Stimulated activated naive B cell treated with anti-CD40 and anti-IgM and Interleukin-4, amounts not matched to agents 10 μg/mL and 1 μg/mL and 100 μg/mL, for 72 hours (primary cell): ENCODE measurements at regions not wholly inside any gene's neighbourhood (a gene's known extent, or its start where the extent isn't known, plus 50 kb on each side); places are given as distances from the start of the nearest gene placed in this dataset.

Experiments used
- ATAC-seq, 2 donors: fragments of 150-1000 bp; cut with Tn5 transposase; replicated peaks; 2 replicates each; pipeline ENCODE4 v1.10.0; 2021; ENCODE audit warnings: moderate library complexity in 1 of 2
- DNase-seq: peaks from one replicate; pipeline ENCODE4 v3.0.0; 2021
- H3K27ac Mint-ChIP-seq: one replicate; pipeline ENCODE4 v1.8.0; 2022; ENCODE audit warnings: mild to moderate bottlenecking, mixed read lengths
- H3K27me3 Mint-ChIP-seq, 2 donors: one replicate each; pipeline ENCODE4 v1.8.0; 2022; ENCODE audit warnings: mixed read lengths in 2 of 2
- H3K36me3 Mint-ChIP-seq, 2 donors: one replicate each; pipeline ENCODE4 v1.8.0; 2022; ENCODE audit warnings: mixed read lengths in 2 of 2, mild to moderate bottlenecking in 1 of 2
- H3K4me1 Mint-ChIP-seq, 2 donors: one replicate each; pipeline ENCODE4 v1.8.0; 2022; ENCODE audit warnings: mixed read lengths in 2 of 2, mild to moderate bottlenecking in 1 of 2
- H3K4me3 Mint-ChIP-seq, 2 donors: one replicate each; pipeline ENCODE4 v1.8.0; 2022; ENCODE audit warnings: mild to moderate bottlenecking in 2 of 2, mixed read lengths in 2 of 2, moderate library complexity in 1 of 2
- H3K9me3 Mint-ChIP-seq, 2 donors: one replicate each; pipeline ENCODE4 v1.8.0; 2022; ENCODE audit warnings: mixed read lengths in 2 of 2, mild to moderate bottlenecking in 1 of 2

DNA sequence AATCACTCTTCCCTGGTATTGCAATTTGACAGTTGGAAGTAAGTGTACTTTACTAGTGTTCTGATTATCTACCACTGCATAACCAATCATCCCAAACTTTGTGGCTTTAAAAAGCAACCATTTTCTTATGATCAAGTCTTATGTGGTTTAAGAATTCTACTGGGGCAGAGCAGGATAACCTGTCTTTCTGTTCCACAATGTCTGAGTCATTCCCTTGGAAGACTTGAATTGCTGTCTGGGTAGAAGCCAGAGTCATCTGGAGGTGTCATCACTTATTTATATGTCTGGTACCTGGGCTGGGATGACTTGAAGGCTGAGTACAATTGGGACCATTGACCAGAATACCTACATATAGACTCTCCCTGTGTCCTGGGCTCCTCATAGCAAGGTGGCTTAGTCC, 644.3 kb downstream of the HDGFL1 start:
- DNase-seq (no peak), ATAC-seq (no peak)
- no peak overlapping the region for H3K27ac Mint-ChIP-seq
- no peak overlapping the region for H3K4me3 Mint-ChIP-seq
- no peaks in the 10 kb centered on the region for H3K4me1 Mint-ChIP-seq
- H3K9me3 Mint-ChIP-seq = peaks cover 15 to 19% of the 10 kb centered on the region in 2 donors
- H3K27me3 Mint-ChIP-seq = no peaks in the 10 kb centered on the region
- H3K36me3 Mint-ChIP-seq = no peaks in the 10 kb centered on the region

GRCh38 chr6:23218751-23219150, 649.4 kb downstream of the HDGFL1 start:
- Mint-ChIP-seq H3K9me3 (peaks cover 0 to 2% of the 10 kb centered on the region in 2 donors), H3K4me1 (no peaks in the 10 kb centered on the region), H3K4me3 (no peak overlapping the region), H3K27ac (no peak overlapping the region), H3K36me3 (no peaks in the 10 kb centered on the region), H3K27me3 (no peaks in the 10 kb centered on the region)
- DNase-seq = no peak
- ATAC-seq = no peak

DNA sequence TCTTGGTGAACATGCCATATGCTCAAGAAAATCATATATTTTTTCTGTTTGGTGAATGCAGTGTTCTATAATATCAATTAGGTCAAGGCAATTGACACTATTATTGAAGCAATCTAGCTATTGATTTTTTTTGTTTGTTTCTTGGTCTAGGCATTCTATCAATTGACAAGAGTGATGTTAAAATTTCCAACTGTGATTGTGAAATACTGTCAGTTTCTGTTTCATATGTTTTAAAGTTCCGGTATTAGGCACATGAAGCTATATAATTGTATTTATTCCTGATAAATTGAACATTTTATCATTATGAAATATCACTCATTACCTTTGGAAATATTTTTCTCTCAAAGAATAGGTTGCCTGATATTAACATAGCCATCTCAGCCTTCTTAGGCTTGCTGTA, 653.4 kb downstream of the HDGFL1 start:
- H3K9me3 Mint-ChIP-seq = peaks cover 7 to 14% of the 10 kb centered on the region in 2 donors
- no peak overlapping the region for H3K27ac Mint-ChIP-seq
- no peaks in the 10 kb centered on the region for H3K27me3 Mint-ChIP-seq
- DNase-seq = no peak
- no peaks in the 10 kb centered on the region for H3K36me3 Mint-ChIP-seq
- no peak overlapping the region for H3K4me3 Mint-ChIP-seq
- no peak for ATAC-seq
- H3K4me1 Mint-ChIP-seq = no peaks in the 10 kb centered on the region

GRCh38 chr6:23224540-23224939, 655.2 kb downstream of the HDGFL1 start:
- ATAC-seq = no peak
- Mint-ChIP-seq H3K27ac (no peak overlapping the region), H3K4me1 (no peaks in the 10 kb centered on the region), H3K9me3 (peaks cover 8 to 19% of the 10 kb centered on the region in 2 donors), H3K27me3 (no peaks in the 10 kb centered on the region), H3K4me3 (no peak overlapping the region), H3K36me3 (no peaks in the 10 kb centered on the region)
- DNase-seq = no peak

GRCh38 chr6:23228439-23229024, 659.2 kb downstream of the HDGFL1 start:
- ATAC-seq = no peak
- no peak overlapping the region for H3K27ac Mint-ChIP-seq

DNA sequence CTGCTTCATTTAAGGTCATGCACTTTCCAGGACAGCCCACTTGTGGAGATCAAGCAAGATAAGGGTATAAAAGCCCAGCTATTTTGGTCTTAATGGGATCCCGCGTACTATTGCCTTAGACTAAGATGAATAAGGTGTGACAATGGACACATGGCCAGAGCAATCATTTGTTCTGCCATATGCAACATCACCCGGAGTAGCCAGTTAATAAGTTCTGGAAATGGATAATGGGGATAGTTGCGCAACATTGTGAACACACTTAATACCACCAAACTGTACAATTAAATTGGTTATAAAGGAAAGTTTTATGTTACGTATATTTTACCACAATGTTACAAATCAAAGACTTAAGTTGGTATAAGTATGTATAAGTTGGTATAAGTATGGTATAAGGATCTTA, 674.5 kb downstream of the HDGFL1 start:
- DNase-seq (no peak), ATAC-seq (no peak)
- no peaks in the 10 kb centered on the region for H3K9me3 Mint-ChIP-seq
- no peaks in the 10 kb centered on the region for H3K36me3 Mint-ChIP-seq
- H3K4me3 Mint-ChIP-seq = no peak overlapping the region
- H3K27ac Mint-ChIP-seq = no peak overlapping the region
- no peaks in the 10 kb centered on the region for H3K4me1 Mint-ChIP-seq
- no peaks in the 10 kb centered on the region for H3K27me3 Mint-ChIP-seq

More at GRCh38 chr6:23228439-23229024, 659.2 kb downstream of the HDGFL1 start:
- Mint-ChIP-seq H3K27me3 (no peaks in the 10 kb centered on the region), H3K36me3 (no peaks in the 10 kb centered on the region), H3K9me3 (peaks cover 9 to 19% of the 10 kb centered on the region in 2 donors), H3K4me1 (no peaks in the 10 kb centered on the region), H3K4me3 (no peak overlapping the region)
- DNase-seq = no peak

DNA sequence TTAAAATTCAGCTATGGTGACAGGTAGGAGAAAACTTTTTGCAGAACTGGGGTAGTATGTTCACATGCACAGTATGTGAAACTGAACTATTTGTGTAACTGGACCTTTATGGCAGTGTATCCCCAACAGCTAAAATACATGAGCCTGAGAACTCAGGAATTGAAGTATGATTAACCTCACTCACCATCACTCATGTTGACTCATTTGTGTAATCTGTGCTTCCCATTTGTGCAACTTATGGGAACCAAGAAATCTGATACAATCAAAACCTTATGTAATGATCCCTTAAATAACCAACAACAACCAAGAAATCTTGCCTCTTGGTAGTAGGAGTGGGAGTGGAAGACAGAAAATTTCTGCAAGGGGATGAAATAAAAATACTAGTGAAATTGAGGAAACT, 674.9 kb downstream of the HDGFL1 start:
- DNase-seq = no peak
- no peak overlapping the region for H3K27ac Mint-ChIP-seq
- H3K9me3 Mint-ChIP-seq = no peaks in the 10 kb centered on the region
- H3K27me3 Mint-ChIP-seq = no peaks in the 10 kb centered on the region
- H3K4me1 Mint-ChIP-seq = no peaks in the 10 kb centered on the region
- H3K36me3 Mint-ChIP-seq = no peaks in the 10 kb centered on the region
- no peak for ATAC-seq
- H3K4me3 Mint-ChIP-seq = no peak overlapping the region

GRCh38 chr6:23245572-23245971, 676.2 kb downstream of the HDGFL1 start:
- Mint-ChIP-seq H3K9me3 (no peaks in the 10 kb centered on the region), H3K4me3 (no peak overlapping the region), H3K4me1 (no peaks in the 10 kb centered on the region), H3K27me3 (no peaks in the 10 kb centered on the region), H3K36me3 (no peaks in the 10 kb centered on the region), H3K27ac (no peak overlapping the region)
- ATAC-seq (no peak), DNase-seq (no peak)

DNA sequence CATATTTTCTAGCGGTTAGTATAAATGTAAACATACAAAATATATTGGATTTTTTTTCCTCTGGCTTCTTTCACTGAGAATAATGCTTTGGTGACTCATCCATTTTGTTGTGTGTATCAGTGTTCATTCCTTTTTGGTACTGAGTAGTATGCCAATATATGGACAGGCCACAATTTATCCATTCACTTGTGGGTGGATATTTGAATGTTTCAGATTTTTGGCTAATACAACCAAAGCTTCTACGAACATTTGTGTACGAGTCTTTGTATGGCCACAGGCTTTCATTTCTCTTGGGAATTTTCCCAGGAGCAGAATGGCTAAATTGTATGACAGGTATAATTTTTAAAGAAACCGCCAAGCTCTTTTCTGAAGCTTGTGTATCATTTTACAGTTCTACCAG, 677.5 kb downstream of the HDGFL1 start:
- Mint-ChIP-seq H3K27me3 (no peaks in the 10 kb centered on the region), H3K36me3 (no peaks in the 10 kb centered on the region), H3K27ac (no peak overlapping the region), H3K4me1 (no peaks in the 10 kb centered on the region), H3K4me3 (no peak overlapping the region), H3K9me3 (peaks cover 0 to 2% of the 10 kb centered on the region in 2 donors)
- ATAC-seq (no peak), DNase-seq (no peak)

- no peaks in the 10 kb centered on the region for H3K27me3 Mint-ChIP-seq
- no peaks in the 10 kb centered on the region for H3K4me1 Mint-ChIP-seq
- no peaks in the 10 kb centered on the region for H3K36me3 Mint-ChIP-seq
- ATAC-seq (no peak), DNase-seq (no peak)
- H3K9me3 Mint-ChIP-seq = peaks cover 6 to 11% of the 10 kb centered on the region in 2 donors
- no peak overlapping the region for H3K4me3 Mint-ChIP-seq
- H3K27ac Mint-ChIP-seq = no peak overlapping the region
Observed at GRCh38 chr6:23250556-23250955, 681.2 kb downstream of the HDGFL1 start.

- no peak for ATAC-seq
- peaks cover 5 to 17% of the 10 kb centered on the region in 2 donors for H3K9me3 Mint-ChIP-seq
- no peak overlapping the region for H3K27ac Mint-ChIP-seq
- peaks cover 0 to 4% of the 10 kb centered on the region in 2 donors for H3K36me3 Mint-ChIP-seq
- H3K4me1 Mint-ChIP-seq = no peaks in the 10 kb centered on the region
- no peak overlapping the region for H3K4me3 Mint-ChIP-seq
- no peaks in the 10 kb centered on the region for H3K27me3 Mint-ChIP-seq
- no peak for DNase-seq
Observed at GRCh38 chr6:23262864-23263263, 693.5 kb downstream of the HDGFL1 start.

- Mint-ChIP-seq H3K9me3 (peaks cover 4 to 6% of the 10 kb centered on the region in 2 donors), H3K4me1 (no peaks in the 10 kb centered on the region), H3K36me3 (peaks cover 0 to 3% of the 10 kb centered on the region in 2 donors), H3K27ac (no peak overlapping the region), H3K27me3 (no peaks in the 10 kb centered on the region), H3K4me3 (no peak overlapping the region)
- ATAC-seq (no peak), DNase-seq (no peak)
Observed at GRCh38 chr6:23265270-23265669, 695.9 kb downstream of the HDGFL1 start.

- ATAC-seq = no peak
- Mint-ChIP-seq H3K36me3 (no peaks in the 10 kb centered on the region), H3K9me3 (peaks cover 0 to 4% of the 10 kb centered on the region in 2 donors), H3K4me3 (no peak overlapping the region), H3K27me3 (no peaks in the 10 kb centered on the region), H3K27ac (no peak overlapping the region), H3K4me1 (no peaks in the 10 kb centered on the region)
- DNase-seq = no peak
Observed at GRCh38 chr6:23266536-23266935, 697.2 kb downstream of the HDGFL1 start.

- DNase-seq (no peak), ATAC-seq (no peak)
- Mint-ChIP-seq H3K27me3 (no peaks in the 10 kb centered on the region), H3K4me1 (no peaks in the 10 kb centered on the region), H3K36me3 (no peaks in the 10 kb centered on the region), H3K4me3 (no peak overlapping the region), H3K27ac (no peak overlapping the region), H3K9me3 (peaks cover 0 to 4% of the 10 kb centered on the region in 2 donors)
Observed at GRCh38 chr6:23267651-23268050, 698.3 kb downstream of the HDGFL1 start.

GRCh38 chr6:23268348-23268747, 699.0 kb downstream of the HDGFL1 start:
- no peaks in the 10 kb centered on the region for H3K27me3 Mint-ChIP-seq
- no peak for ATAC-seq
- no peak for DNase-seq
- no peak overlapping the region for H3K4me3 Mint-ChIP-seq
- peaks cover 0 to 4% of the 10 kb centered on the region in 2 donors for H3K9me3 Mint-ChIP-seq
- no peak overlapping the region for H3K27ac Mint-ChIP-seq
- H3K36me3 Mint-ChIP-seq = no peaks in the 10 kb centered on the region
- H3K4me1 Mint-ChIP-seq = no peaks in the 10 kb centered on the region

- no peak overlapping the region for H3K27ac Mint-ChIP-seq
- no peak overlapping the region for H3K4me3 Mint-ChIP-seq
- H3K36me3 Mint-ChIP-seq = no peaks in the 10 kb centered on the region
- no peak for ATAC-seq
- peaks cover 0 to 4% of the 10 kb centered on the region in 2 donors for H3K9me3 Mint-ChIP-seq
- no peaks in the 10 kb centered on the region for H3K4me1 Mint-ChIP-seq
- no peak for DNase-seq
- H3K27me3 Mint-ChIP-seq = no peaks in the 10 kb centered on the region
Observed at GRCh38 chr6:23269436-23269835, 700.1 kb downstream of the HDGFL1 start.
